ENCODE measurements at regions not wholly inside any gene's neighbourhood (a gene's known extent, or its start where the extent isn't known, plus 50 kb on each side); places are given as distances from the start of the nearest gene placed in this dataset.

- peak overlapping the region in 1 of 4 experiments; percentile 2; a peak in 1 of 8 replicates for H3K4me3 ChIP-seq (ENCODE audit: extremely low read depth in 1 of 4, insufficient read depth in 2 of 4, low read depth in 3 of 4, low read length in 4 of 4)
- H4K20me1 ChIP-seq (replicated peaks in 1 of 2; ENCODE audit: control insufficient read depth in 1 of 2, insufficient read depth in 2 of 2, low read length in 2 of 2) = no peaks in the 10 kb centered on the region
- H2BK15ac ChIP-seq (ENCODE audit: low read length) = no peak overlapping the region
- H3K79me2 ChIP-seq (ENCODE audit: control insufficient read depth in 1 of 2, insufficient read depth in 2 of 2, low read length in 2 of 2) = no peaks in the 10 kb centered on the region
- H2BK12ac ChIP-seq (ENCODE audit: low read depth, low read length) = no peak overlapping the region
- H3K4me2 ChIP-seq (ENCODE audit: insufficient read depth in 1 of 2, low read depth in 2 of 2, low read length in 2 of 2) = peak overlapping the region; percentile 4 to 43; a peak in 2 of 4 replicates
- WGBS, 2 experiments (ENCODE audit: extremely low coverage in 1 of 2, insufficient coverage in 1 of 2, insufficient read length in 1 of 2, insufficient replicate concordance in 2 of 2, low coverage in 1 of 2, low lambda C conversion rate in 2 of 2, missing lambda C conversion rate in 1 of 2) = 74% methylated on average over 1 of the region's 1 CpG; no CpG with 5 or more reads in 1 of the 2 experiments
- no peak overlapping the region for H3K23ac ChIP-seq (ENCODE audit: insufficient read length)
- no peak overlapping the region for H4K91ac ChIP-seq (replicated peaks; ENCODE audit: insufficient read length, low read length)
- H2BK20ac ChIP-seq (ENCODE audit: low read length) = peak overlapping the region; percentile 73; the same call in 1 of the 2 replicates
- no peak overlapping the region for H4K5ac ChIP-seq (ENCODE audit: insufficient read length, low read depth, low read length)
- POLR2A ChIA-PET (ENCODE audit: partially characterized antibody) = no interaction called here
- no peaks in the 10 kb centered on the region for H3K9me3 ChIP-seq (ENCODE audit: insufficient read depth in 2 of 2, low read depth in 1 of 2, low read length in 1 of 2)
- H3K27me3 ChIP-seq (replicated peaks in 1 of 4; ENCODE audit: control insufficient read depth in 3 of 4, extremely low read depth in 1 of 4, insufficient read depth in 3 of 4, low read length in 3 of 4) = no peaks in the 10 kb centered on the region
- no peaks in the 10 kb centered on the region for H3K79me1 ChIP-seq (ENCODE audit: low read depth, low read length)
- H2AFZ ChIP-seq (ENCODE audit: low read length) = peak overlapping the region; percentile 7; the same call in 1 of the 2 replicates
- no peak overlapping the region for H3K14ac ChIP-seq (ENCODE audit: insufficient read length)
- H3K4ac ChIP-seq (replicated peaks; ENCODE audit: insufficient read length, low read depth, low read length) = no peak overlapping the region
- peak overlapping the region; percentile 26; the same call in 1 of the 2 replicates for H3K18ac ChIP-seq (ENCODE audit: extremely low read depth, low read length)
- FAIRE-seq (peak; percentile 7), DNase-seq (ENCODE audit: low read depth in 1 of 2, low spot score in 2 of 2) (no peak)
- TF ChIP-seq SP2 (IDR thresholded peaks at IDR 0.05; ENCODE audit: low read length) (no peak), POU5F1 (IDR thresholded peaks at IDR 0.05; ENCODE audit: low read depth, low read length) (peak; percentile 54; the same call in 1 of the 2 replicates)
- no peak overlapping the region for H2BK120ac ChIP-seq (replicated peaks; ENCODE audit: low read depth, low read length)
- H3K36me3 ChIP-seq (ENCODE audit: control insufficient read depth in 2 of 4, insufficient read depth in 4 of 4, low read length in 3 of 4) = no peaks in the 10 kb centered on the region
- H4K8ac ChIP-seq (ENCODE audit: extremely low read depth, insufficient read depth, low read length) = no peak overlapping the region
- no peak overlapping the region for H2AK5ac ChIP-seq (ENCODE audit: low read depth, low read length)
- H3K9ac ChIP-seq (replicated peaks in 1 of 4; ENCODE audit: extremely low read depth in 1 of 4, low read depth in 3 of 4, low read length in 3 of 4) = no peak overlapping the region
- peak overlapping the region; percentile 22; the same call in 1 of the 2 replicates for H2BK5ac ChIP-seq (ENCODE audit: low read depth, low read length)
- H3K23me2 ChIP-seq (ENCODE audit: low read depth, low read length) = no peaks in the 10 kb centered on the region
- no peak overlapping the region for H3K27ac ChIP-seq (ENCODE audit: low read depth, low read length)
- peaks cover 2 to 17% (median 7%) of the 10 kb centered on the region in 4 experiments; a peak in 6 of 7 replicates for H3K4me1 ChIP-seq (replicated peaks in 1 of 4; ENCODE audit: control insufficient read depth in 3 of 4, insufficient read depth in 4 of 4, low read length in 3 of 4)
- no peak overlapping the region for H3K56ac ChIP-seq (replicated peaks; ENCODE audit: insufficient read length, low read depth, low read length)
- CTCF ChIA-PET (ENCODE audit: partially characterized antibody) = no interaction called here
Observed at GRCh38 chr5:124477062-124477461, 269.4 kb downstream of the ZNF608 start.

Data from H1 (cell line).